ENCODE measurements at regions not wholly inside any gene's neighbourhood (a gene's known extent, or its start where the extent isn't known, plus 50 kb on each side); places are given as distances from the start of the nearest gene placed in this dataset.
"Not testable (repeated sequence)": the region's sequence is repeated elsewhere in the genome, so short reads cannot be mapped to it uniquely, and the experiment has no call there.

- H3K27ac ChIP-seq: peak overlapping the region in 1 of 5 donors; percentile 86
- intact Hi-C loops (cut with DNase I); H3K4me1 ChIP-seq (replicated peaks in 1 of 2); H3K9me3 ChIP-seq (replicated peaks in 1 of 3); H3K36me3 ChIP-seq (replicated peaks in 1 of 2); H3K27me3 ChIP-seq: not testable (repeated sequence)
- 0% methylated on average over 10 to 30 of the region's 77 CpGs; no CpG with 5 or more reads in 2 of the 4 donors for WGBS, 4 donors
- H3K4me3 ChIP-seq: peak overlapping the region in 1 of 4 donors; percentile 71
- DNase-seq: peak in 4 of 7 donors; percentile 41 to 54 (median 42)
- TF ChIP-seq POLR2A (IDR thresholded peaks at IDR 0.05): peak in 1 of 2 donors; percentile 42
Measured at GRCh38 chr1:148679050-148679786, 69.4 kb upstream of the NUDT4B start.

GRCh38 chr1:148679787-148680326, 68.7 kb upstream of the NUDT4B start:
- H3K27me3 ChIP-seq; intact Hi-C loops (cut with DNase I); DNase-seq; H3K4me1 ChIP-seq (replicated peaks in 1 of 2); H3K9me3 ChIP-seq (replicated peaks in 1 of 3); H3K36me3 ChIP-seq (replicated peaks in 1 of 2): not testable (repeated sequence)
- H3K4me3 ChIP-seq: peak overlapping the region in 1 of 4 donors; percentile 71
- 0% methylated on average over 2 of the region's 37 CpGs; no CpG with 5 or more reads in 3 of the 4 donors for WGBS, 4 donors
- peak overlapping the region in 1 of 5 donors; percentile 86 for H3K27ac ChIP-seq

- H3K27me3 ChIP-seq; intact Hi-C loops (cut with DNase I); H3K27ac ChIP-seq; H3K4me3 ChIP-seq; DNase-seq; H3K9me3 ChIP-seq (replicated peaks in 1 of 3); H3K36me3 ChIP-seq (replicated peaks in 1 of 2); H3K4me1 ChIP-seq (replicated peaks in 1 of 2): not testable (repeated sequence)
- 100% methylated on average over 1 of the region's 4 CpGs; no CpG with 5 or more reads in 3 of the 4 donors for WGBS, 4 donors
Measured at GRCh38 chr1:148686735-148687134, 61.8 kb upstream of the NUDT4B start.

GRCh38 chr1:148687376-148687775, 61.2 kb upstream of the NUDT4B start:
- H3K36me3 ChIP-seq (replicated peaks in 1 of 2); H3K27me3 ChIP-seq; H3K27ac ChIP-seq; H3K4me1 ChIP-seq (replicated peaks in 1 of 2); DNase-seq; H3K4me3 ChIP-seq; intact Hi-C loops (cut with DNase I); H3K9me3 ChIP-seq (replicated peaks in 1 of 3): not testable (repeated sequence)
- WGBS, 4 donors: no CpG with 5 or more reads among the region's 2 CpGs

Measured in adrenal gland (tissue), 9 donors.